ENCODE measurements at regions not wholly inside any gene's neighbourhood (a gene's known extent, or its start where the extent isn't known, plus 50 kb on each side); places are given as distances from the start of the nearest gene placed in this dataset.

GRCh38 chr16:54703339-54703738 lies 227.3 kb upstream of the IRX5 start:
- TF ChIP-seq EP300 (IDR thresholded peaks at IDR 0.05): no peak
- TF ChIP-seq CTCF (IDR thresholded peaks at IDR 0.05): no peak
- TF ChIP-seq POLR2AphosphoS5 (IDR thresholded peaks at IDR 0.05): no peak

All from suprapubic skin (tissue), 4 donors.